ENCODE measurements at regions not wholly inside any gene's neighbourhood (a gene's known extent, or its start where the extent isn't known, plus 50 kb on each side); places are given as distances from the start of the nearest gene placed in this dataset.

DNA sequence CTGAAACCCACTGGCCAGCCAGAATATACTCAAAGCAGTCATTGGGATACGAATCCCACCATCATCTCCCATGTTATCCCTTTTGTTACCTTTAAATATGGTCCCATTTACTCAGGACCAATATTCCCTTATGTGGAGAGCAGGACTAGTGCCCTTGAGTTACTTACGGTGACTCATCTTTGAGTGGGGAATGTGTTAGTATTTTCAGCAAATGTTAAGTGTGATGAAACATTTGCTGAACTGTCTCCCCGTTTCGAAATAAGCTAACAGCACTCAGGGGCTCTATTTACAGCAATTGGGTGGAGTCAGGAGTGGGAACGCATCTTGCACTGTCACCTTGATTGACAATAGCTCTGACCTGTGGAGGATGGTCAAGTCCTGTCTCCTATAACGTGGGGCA lies 67.4 kb downstream of the CTSL start:
- DNase-seq (ENCODE audit: low read depth in 2 of 2), result peak; percentile 92
- no peak for TF ChIP-seq CTCF (IDR thresholded peaks at IDR 0.05; ENCODE audit: low read depth, low read length)
- no peak overlapping the region for H3K4me3 ChIP-seq (replicated peaks in 1 of 2; ENCODE audit: low read depth in 2 of 2, low read length in 2 of 2)

- DNase-seq (ENCODE audit: low read depth in 2 of 2), result no peak
- no peak overlapping the region for H3K4me3 ChIP-seq (replicated peaks in 1 of 2; ENCODE audit: low read depth in 2 of 2, low read length in 2 of 2)
- no peak for TF ChIP-seq CTCF (IDR thresholded peaks at IDR 0.05; ENCODE audit: low read depth, low read length)
Measured at GRCh38 chr9:87795178-87795577, 69.3 kb downstream of the CTSL start.

- no peak for DNase-seq (ENCODE audit: low read depth in 2 of 2)
- H3K4me3 ChIP-seq (replicated peaks in 1 of 2; ENCODE audit: low read depth in 2 of 2, low read length in 2 of 2), result no peak overlapping the region
- TF ChIP-seq CTCF (IDR thresholded peaks at IDR 0.05; ENCODE audit: low read depth, low read length), result no peak
Measured at GRCh38 chr9:87796196-87796595, 70.3 kb downstream of the CTSL start.

GRCh38 chr9:87798261-87798833 lies 72.4 kb downstream of the CTSL start:
- H3K4me3 ChIP-seq (replicated peaks in 1 of 2; ENCODE audit: low read depth in 2 of 2, low read length in 2 of 2), result no peak overlapping the region
- DNase-seq (ENCODE audit: low read depth in 2 of 2), result no peak
- TF ChIP-seq CTCF (IDR thresholded peaks at IDR 0.05; ENCODE audit: low read depth, low read length), result no peak

DNA sequence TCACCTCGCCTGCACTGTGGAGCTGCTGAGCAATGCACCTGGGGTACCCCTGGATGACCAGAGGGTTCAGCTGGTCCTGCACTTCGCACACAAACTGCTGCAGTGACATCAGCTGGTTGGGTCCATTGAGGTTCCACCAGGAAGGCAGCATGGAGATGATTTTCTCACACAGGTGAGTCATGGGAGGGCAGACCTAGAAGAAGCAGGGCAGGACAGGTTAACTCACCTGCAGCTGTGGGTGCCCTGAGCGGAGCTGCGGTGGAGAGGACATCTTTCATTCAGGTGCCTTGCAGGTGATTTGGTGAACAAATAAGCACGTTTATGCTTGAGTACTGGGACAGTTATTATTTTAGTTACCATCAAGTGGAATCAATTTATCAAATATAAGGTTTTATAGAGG lies 73.6 kb downstream of the CTSL start:
- TF ChIP-seq CTCF (IDR thresholded peaks at IDR 0.05; ENCODE audit: low read depth, low read length), result no peak
- H3K4me3 ChIP-seq (replicated peaks in 1 of 2; ENCODE audit: low read depth in 2 of 2, low read length in 2 of 2), result no peak overlapping the region
- DNase-seq (ENCODE audit: low read depth in 2 of 2), result no peak

DNA sequence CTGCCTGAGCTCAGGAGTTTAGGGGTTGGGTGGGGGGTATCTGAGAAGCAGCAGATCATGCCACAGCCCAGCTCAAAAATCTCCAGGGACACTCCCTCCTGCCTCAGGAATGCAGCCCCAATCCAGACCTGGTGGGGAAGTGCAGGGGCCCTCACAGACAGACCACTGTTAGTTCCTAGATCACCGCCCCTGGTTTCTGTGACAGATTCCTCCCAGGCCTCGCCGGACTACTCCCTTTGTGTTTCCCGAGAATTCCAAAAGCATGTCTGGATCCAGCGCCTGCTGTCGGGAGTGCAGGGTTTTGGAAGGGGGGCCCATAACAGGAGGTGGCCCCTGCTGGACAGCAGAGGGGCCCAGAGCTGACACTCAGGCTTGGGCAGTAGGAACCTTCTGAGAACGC lies 74.5 kb downstream of the CTSL start:
- no peak for DNase-seq (ENCODE audit: low read depth in 2 of 2)
- TF ChIP-seq CTCF (IDR thresholded peaks at IDR 0.05; ENCODE audit: low read depth, low read length), result no peak
- no peak overlapping the region for H3K4me3 ChIP-seq (replicated peaks in 1 of 2; ENCODE audit: low read depth in 2 of 2, low read length in 2 of 2)

DNA sequence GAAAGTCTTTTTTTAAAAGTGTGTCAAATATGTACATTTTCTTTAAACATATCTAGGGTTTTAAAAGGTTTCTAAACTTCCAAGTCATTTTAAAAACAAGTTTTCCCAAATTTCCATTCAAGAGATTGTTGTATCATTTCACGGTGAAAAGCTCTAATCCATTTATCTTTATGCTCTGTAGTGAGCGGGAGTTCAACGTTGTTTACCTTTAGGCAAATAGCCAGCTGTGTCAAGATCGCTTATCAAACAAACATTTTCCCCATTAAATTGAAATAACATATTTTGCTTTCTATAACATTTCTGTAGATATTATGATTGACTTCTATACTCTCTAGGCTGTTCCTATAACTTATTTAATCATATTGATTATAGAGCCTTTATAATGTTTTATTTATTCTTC lies 75.1 kb downstream of the CTSL start:
- no peak for TF ChIP-seq CTCF (IDR thresholded peaks at IDR 0.05; ENCODE audit: low read depth, low read length)
- DNase-seq (ENCODE audit: low read depth in 2 of 2), result no peak
- no peak overlapping the region for H3K4me3 ChIP-seq (replicated peaks in 1 of 2; ENCODE audit: low read depth in 2 of 2, low read length in 2 of 2)

All from cardiac fibroblast (primary cell).